Dedifferentiated amniotic fluid mesenchymal stem cell (primary cell): ENCODE measurements at regions not wholly inside any gene's neighbourhood (a gene's known extent, or its start where the extent isn't known, plus 50 kb on each side); places are given as distances from the start of the nearest gene placed in this dataset.
"Not testable (repeated sequence)": the region's sequence is repeated elsewhere in the genome, so short reads cannot be mapped to it uniquely, and the experiment has no call there.

Experiments used
- DNase-seq: peaks from one replicate; pipeline ENCODE4 v3.0.0-alpha.2; 2016; ENCODE audit errors: extremely low spot score

DNA sequence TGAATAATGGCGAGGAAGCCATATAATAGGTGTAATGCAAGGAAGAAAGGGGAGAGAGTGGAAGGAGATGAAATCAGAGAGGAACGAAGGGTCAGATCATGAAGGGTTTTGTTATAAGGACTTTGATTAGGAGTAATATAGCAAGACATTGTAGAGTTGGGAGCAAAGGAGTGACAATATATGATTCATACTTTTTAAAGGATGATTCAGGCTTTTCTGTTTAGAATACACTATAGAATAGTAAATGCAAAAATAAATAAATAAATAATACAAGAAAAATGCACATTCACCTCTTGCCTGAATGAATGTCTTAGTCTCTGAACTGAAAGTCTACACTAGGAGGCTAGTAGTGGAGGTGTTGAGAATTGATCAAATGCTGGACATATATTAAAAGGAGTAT, 1524.4 kb upstream of the AGA start:
- no peak for DNase-seq

DNA sequence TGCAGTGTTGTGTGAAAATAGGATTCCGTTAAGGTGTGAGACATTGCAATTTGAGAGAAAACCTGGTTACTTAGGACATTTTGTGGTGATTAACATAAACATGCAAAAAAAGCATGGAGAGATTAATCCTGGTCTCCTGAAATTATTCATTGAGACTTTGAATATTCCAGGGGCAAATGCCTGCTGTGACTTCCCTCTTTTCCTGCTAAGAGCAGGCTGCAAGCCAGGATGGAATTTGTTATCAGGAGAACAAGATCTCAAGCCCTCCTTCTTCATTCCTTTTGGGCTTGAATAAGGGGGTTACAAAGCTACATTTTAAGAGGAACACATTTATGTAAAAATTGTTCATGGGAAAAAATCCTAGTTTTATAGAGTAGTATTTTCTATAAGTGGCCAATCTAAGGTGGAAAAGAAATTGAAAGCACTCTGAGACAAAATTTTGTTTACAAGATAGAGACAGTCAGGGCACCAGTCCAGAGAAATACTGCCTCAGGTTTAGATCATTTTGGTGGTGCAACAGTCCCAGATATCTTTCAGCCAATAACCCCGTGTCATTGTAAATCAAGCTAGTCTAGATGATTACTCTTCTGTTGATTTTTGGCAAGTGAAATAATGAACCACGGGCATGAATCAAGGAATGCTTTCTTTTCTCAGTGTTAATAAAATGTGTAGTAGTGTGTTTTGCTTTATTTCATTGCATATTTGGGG, 1528.3 kb upstream of the AGA start:
- no peak for DNase-seq

- no peak for DNase-seq
Observed at GRCh38 chr4:178976861-178977260, 1534.6 kb upstream of the AGA start.

- DNase-seq = no peak
Observed at GRCh38 chr4:178993306-178993705, 1551.1 kb upstream of the AGA start.

DNA sequence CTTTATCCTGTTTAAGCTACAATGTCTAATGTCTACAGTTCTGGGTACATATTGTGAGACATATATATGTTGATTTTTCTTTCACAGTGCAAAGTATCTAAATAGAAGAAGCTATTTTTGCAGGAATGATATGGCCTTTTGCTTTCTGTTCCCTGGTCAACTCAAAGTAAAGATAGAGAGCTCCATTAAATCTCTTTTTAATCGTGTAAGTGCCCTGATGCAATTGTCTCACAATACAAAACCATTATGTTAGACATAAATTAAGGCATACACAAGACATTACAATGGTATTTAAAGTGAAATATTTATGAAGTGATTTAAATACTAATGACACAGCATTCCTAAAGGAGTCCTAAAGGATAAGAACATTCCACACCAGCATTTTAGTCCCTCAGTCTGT, 1559.7 kb upstream of the AGA start:
- DNase-seq = no peak

- DNase-seq = no peak
Observed at GRCh38 chr4:179007755-179008154, 1565.5 kb upstream of the AGA start.

DNA sequence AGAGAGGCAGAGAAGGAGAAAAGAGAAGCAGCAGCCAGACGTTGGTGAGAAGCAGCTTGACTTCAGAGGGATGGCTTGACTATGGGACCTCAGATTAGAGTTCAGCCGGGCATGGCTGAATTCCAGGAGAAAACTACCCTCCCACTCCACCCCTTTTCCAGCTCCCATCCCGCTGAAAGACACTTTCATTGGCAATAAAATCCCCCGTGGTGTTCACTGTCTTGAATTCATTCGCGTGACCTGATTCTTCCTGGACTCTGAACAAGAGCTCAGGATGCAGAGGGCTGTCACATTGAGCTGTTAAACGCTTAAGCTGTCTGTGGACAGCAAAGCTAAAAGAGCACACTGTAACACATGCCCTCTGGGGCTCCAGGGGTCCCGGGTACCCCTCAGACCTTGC, 1575.3 kb upstream of the AGA start:
- no peak for DNase-seq

- no peak for DNase-seq
Observed at GRCh38 chr4:179027569-179027968, 1585.3 kb upstream of the AGA start.

DNA sequence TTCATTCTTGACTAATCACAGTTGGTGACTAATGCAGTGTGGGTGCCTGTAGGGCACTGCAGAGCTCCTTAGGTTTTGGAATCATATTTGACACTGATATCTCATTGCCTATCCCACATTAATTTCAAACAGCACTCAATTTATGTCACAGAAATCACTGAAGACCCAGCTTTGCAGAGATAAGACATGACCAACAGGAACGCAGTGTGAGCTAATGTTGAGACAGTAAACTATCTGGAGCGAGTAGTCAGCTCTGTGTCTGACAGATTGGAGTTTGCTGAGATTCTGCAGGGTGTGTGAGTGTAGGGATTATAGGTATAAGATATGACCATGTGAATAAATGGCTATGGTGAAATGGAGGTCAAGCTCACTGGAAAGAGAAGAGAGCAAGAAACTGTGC, 1586.1 kb upstream of the AGA start:
- no peak for DNase-seq

- no peak for DNase-seq
Observed at GRCh38 chr4:179029683-179030082, 1587.4 kb upstream of the AGA start.

GRCh38 chr4:179040259-179040658, 1598.0 kb upstream of the AGA start:
- no peak for DNase-seq

DNA sequence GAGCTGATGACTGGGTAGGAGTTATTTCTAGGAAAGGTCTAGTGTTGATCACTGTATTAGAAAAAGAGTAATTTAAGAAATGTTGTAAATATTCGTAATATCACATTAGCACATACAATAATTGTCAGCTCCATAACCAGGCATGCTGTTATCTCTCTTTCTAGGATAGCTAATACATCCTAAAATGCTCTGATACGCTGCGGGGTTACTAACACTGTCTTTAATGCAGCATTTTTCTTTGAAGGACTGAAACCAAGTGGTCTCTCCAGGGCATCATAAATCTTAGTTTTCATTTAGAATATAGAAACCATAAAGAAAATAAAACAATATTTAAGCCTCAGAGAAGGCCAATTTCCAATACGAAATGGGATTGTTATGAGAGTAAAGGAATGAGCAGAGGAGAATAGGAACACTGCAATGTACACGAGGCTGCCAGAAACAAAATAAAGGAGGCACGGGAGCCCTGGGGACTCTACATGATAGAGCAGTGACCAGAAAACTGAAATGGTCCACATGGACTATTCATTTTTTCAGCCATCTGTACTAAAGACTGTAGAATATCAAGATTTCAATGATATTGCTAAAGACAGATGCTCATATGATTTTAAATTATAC, 1606.7 kb upstream of the AGA start:
- DNase-seq = no peak

GRCh38 chr4:179051206-179051605, 1609.0 kb upstream of the AGA start:
- no peak for DNase-seq

DNA sequence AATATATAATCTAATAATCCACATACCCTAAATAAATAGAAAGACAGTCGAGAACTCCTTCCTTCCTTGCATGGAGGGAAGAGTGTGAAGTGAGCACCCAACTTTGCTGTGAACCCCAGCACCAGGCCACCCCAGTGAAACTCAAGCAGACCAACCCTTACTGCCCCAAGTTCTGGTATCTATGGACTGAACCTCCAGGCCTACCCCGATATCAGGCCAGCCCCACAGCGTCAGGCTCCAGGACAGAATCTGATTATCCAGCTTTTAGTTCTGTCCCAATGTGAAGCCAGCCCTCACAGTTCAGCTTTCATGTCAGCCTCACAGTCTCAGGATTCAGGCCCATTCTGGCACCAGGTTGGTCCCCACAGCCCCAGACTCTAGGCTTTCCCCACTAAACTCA, 1617.2 kb upstream of the AGA start:
- DNase-seq = no peak

DNA sequence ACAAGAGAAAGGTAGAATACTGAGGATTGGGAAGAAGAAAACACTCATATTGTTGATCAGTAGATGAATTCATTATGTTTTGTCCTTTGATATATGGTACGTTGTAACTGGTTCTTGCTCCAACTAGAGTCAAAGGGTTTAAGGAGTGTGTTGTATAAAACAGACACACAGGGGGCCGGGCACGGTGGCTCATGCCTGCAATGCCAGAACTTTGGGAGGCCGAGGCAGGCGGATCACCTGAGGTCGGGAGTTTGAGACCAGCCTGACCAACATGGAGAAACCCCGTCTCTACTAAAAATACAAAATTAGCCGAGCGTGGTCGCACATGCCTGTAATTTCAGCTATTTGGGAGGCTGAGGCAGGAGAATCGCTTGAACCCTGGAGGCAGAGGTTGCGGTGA, 1624.0 kb upstream of the AGA start:
- DNase-seq = not testable (repeated sequence)

DNA sequence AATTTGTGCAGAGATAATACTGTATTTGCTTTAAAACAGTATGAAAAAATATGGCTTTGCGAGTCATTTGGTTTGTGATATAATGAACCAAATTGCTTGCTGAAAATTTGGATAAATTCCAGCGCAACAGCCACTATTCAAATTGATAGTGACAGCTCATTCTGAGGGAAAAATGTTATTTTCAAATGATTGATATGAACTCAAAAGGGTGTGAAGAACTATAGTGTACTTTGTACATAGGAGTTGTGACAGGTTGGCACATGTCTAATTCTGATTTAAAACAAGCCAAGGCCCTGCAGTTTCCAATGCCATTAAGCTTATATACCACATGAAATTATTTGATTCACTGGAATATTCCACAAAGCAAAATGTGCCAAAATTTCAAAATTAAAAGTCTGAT, 1628.9 kb upstream of the AGA start:
- DNase-seq = no peak

GRCh38 chr4:179076865-179077264, 1634.6 kb upstream of the AGA start:
- no peak for DNase-seq

GRCh38 chr4:179095585-179096221, 1653.5 kb upstream of the AGA start:
- DNase-seq = no peak

DNA sequence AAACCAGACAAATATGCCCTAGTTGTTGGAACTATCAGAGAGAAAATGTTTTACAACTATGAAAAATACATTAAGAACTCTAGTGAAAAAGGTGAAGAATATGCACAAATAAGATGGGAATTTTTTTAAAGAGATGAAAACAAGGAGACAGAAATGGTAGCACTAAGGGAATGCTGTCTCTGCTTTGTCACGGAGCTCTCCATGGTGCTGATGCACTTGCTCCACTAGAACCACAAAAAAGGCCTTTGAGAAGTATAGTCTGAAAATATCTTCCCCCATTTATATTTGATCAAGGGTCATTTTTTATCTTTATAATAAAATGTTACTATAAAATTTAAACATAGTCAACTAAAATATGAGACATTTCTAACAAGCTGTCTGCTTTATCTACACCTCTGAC, 1655.5 kb upstream of the AGA start:
- no peak for DNase-seq

DNA sequence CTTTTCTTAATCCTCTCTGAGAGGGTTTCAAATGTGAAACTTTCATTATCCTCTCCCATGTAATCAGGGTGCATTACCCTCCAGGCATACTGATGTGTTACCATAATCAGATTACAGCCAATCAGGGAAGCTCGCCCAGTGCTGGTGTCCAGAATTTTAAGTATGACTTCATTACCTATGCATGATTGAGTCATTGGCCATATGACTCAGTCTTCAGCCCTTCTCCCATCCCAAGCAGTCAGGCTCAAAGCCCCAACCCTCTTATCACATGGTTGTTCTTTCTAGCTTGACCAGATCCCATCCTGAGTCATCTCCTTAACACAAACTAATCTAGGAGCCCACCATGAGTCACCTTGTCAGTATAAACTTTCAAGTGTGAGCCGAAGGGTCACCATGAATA, 1668.1 kb upstream of the AGA start:
- DNase-seq = no peak

DNA sequence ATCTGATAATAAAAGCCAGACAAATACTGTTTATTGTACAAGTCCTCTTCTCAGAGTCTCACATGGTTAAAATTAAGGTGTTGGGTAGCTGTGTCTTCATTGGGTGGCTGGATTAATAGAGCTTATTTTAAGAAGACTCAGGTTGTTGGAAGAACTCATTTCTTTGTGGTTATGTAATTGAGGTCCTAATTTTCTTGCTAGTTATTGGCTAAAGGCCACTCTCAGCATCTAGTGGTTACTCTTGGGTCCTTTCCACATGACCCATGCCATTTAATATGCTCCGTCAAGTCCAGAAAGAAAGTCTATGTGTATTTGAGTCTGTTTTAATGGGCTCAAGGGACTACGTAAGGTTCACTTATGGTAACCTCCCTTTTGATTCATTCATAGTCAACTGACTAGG, 1668.6 kb upstream of the AGA start:
- no peak for DNase-seq

DNA sequence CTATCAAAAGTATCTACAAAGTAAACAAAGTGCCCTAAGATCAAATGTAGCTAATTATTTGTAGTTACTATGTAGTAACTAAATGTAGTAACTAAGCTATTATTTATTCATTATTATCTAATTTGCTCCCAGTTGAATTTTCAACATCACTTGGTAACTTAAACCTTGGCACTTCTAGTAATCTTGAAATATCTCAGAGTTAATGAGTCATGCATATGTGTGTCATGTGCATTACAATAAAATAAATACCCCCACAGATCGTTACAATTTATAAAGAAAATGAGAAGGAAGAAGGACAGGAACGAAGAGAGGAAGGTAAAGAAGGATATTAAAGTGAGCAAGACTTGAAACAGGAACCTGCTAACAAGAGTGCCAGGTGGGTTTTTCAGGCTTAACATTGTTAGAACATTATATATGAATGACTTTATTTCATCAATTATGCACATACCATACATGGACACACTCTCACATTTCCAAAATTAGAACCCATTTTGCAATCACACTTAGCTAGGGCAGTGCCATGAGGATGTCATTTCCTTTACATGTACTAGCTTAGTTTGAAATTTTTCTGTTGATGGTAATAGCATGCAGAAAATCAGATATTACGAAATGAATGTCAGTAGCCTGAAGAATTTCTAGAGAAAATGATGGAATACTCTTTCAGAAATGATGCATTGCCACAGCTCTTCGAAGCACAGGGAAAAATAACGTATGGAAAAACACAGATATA, 1670.4 kb upstream of the AGA start:
- DNase-seq = no peak

GRCh38 chr4:179114615-179115014, 1672.4 kb upstream of the AGA start:
- no peak for DNase-seq
